ENCODE measurements at regions not wholly inside any gene's neighbourhood (a gene's known extent, or its start where the extent isn't known, plus 50 kb on each side); places are given as distances from the start of the nearest gene placed in this dataset.
A peak's percentile ranks its signal among the peaks of the same experiment; 100 is the strongest.
"Not testable (repeated sequence)": the region's sequence is repeated elsewhere in the genome, so short reads cannot be mapped to it uniquely, and the experiment has no call there.

DNA sequence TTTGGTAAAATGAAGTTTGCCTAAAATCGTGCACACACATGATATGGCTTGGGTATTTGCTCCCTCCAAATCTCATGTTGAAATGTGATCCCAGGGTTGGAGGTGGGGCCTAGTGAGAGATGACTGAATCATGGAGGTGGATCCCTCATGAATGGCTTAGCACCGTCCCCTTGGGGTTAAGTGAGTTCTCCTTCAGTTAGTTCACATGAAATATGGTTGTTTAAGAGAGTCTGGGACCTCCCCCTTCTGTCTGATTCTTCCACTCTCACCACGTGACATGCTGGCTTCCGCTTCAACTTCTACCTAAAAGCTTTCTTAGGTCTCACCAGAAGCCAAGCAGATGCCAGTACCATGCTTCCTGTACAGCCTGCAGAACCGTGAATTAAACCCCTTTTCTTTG lies 58.4 kb downstream of the SIPA1L2 start:
- ATAC-seq: no peak
- TF ChIP-seq ZFP30 (CRISPR knock-in tag; IDR thresholded peaks at IDR 0.05) (no peak), PPARA (CRISPR knock-in tag; IDR thresholded peaks at IDR 0.05; ENCODE audit: borderline replicate concordance) (no peak), ZNF70 (CRISPR knock-in tag; IDR thresholded peaks at IDR 0.05) (no peak), ISL1 (CRISPR knock-in tag; IDR thresholded peaks at IDR 0.05) (no peak), CSDC2 (CRISPR knock-in tag; IDR thresholded peaks at IDR 0.05) (no peak), TOX (CRISPR knock-in tag; IDR thresholded peaks at IDR 0.05; ENCODE audit: borderline replicate concordance) (no peak), ZNF8 (CRISPR knock-in tag; IDR thresholded peaks at IDR 0.05) (no peak)
- TF ChIP-seq, protein P1, sequence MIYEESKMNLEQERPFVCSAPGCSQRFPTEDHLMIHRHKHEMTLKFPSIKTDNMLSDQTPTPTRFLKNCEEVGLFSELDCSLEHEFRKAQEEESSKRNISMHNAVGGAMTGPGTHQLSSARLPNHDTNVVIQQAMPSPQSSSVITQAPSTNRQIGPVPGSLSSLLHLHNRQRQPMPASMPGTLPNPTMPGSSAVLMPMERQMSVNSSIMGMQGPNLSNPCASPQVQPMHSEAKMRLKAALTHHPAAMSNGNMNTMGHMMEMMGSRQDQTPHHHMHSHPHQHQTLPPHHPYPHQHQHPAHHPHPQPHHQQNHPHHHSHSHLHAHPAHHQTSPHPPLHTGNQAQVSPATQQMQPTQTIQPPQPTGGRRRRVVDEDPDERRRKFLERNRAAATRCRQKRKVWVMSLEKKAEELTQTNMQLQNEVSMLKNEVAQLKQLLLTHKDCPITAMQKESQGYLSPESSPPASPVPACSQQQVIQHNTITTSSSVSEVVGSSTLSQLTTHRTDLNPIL (CRISPR knock-in tag; IDR thresholded peaks at IDR 0.05; ENCODE audit: low read depth): no peak
- TF ChIP-seq, protein P2, sequence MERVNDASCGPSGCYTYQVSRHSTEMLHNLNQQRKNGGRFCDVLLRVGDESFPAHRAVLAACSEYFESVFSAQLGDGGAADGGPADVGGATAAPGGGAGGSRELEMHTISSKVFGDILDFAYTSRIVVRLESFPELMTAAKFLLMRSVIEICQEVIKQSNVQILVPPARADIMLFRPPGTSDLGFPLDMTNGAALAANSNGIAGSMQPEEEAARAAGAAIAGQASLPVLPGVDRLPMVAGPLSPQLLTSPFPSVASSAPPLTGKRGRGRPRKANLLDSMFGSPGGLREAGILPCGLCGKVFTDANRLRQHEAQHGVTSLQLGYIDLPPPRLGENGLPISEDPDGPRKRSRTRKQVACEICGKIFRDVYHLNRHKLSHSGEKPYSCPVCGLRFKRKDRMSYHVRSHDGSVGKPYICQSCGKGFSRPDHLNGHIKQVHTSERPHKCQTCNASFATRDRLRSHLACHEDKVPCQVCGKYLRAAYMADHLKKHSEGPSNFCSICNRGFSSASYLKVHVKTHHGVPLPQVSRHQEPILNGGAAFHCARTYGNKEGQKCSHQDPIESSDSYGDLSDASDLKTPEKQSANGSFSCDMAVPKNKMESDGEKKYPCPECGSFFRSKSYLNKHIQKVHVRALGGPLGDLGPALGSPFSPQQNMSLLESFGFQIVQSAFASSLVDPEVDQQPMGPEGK (CRISPR knock-in tag; IDR thresholded peaks at IDR 0.05; ENCODE audit: borderline replicate concordance): no peak
- TF ChIP-seq, protein P3, sequence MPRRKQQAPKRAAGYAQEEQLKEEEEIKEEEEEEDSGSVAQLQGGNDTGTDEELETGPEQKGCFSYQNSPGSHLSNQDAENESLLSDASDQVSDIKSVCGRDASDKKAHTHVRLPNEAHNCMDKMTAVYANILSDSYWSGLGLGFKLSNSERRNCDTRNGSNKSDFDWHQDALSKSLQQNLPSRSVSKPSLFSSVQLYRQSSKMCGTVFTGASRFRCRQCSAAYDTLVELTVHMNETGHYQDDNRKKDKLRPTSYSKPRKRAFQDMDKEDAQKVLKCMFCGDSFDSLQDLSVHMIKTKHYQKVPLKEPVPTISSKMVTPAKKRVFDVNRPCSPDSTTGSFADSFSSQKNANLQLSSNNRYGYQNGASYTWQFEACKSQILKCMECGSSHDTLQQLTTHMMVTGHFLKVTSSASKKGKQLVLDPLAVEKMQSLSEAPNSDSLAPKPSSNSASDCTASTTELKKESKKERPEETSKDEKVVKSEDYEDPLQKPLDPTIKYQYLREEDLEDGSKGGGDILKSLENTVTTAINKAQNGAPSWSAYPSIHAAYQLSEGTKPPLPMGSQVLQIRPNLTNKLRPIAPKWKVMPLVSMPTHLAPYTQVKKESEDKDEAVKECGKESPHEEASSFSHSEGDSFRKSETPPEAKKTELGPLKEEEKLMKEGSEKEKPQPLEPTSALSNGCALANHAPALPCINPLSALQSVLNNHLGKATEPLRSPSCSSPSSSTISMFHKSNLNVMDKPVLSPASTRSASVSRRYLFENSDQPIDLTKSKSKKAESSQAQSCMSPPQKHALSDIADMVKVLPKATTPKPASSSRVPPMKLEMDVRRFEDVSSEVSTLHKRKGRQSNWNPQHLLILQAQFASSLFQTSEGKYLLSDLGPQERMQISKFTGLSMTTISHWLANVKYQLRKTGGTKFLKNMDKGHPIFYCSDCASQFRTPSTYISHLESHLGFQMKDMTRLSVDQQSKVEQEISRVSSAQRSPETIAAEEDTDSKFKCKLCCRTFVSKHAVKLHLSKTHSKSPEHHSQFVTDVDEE (CRISPR knock-in tag; IDR thresholded peaks at IDR 0.05): no peak

DNA sequence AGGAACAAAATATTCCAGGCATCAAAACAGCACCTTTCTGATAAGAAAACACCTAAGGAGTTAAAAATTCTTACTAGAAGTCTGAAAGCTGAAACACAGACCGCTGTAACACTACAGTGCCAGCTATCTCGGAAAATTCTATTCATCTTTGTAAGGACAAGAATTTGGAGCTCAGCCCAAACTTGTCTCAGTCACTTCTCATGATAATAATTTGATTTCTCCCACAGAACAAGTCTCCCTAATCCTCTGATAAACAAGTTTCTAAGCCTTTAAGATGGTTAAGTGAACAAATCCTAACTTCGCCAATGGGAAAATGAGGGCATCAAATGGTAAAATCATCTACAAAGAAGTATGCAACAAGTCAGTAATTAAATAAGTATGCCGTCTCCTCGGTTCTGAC lies 59.9 kb downstream of the SIPA1L2 start:
- peak; percentile 65 for ATAC-seq

DNA sequence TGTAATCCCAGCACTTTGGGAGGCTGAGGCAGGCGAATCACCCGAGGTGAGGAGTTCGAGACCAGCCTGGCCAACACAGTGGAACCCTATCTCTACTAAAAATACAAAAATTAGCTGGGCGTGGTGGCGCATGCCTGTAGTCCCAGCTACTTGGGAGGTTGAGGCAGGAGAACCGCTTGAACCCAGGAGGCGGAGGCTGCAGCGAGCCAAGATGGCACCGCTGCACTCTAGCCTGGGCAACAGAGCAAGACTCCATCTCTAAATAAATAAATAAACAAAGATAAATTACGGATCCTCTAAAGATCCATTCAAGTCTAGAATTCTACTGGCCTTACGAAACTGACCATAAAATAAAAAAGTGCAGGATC lies 60.4 kb downstream of the SIPA1L2 start:
- ATAC-seq: not testable (repeated sequence)

More for the DNA sequence above, 59.9 kb downstream of the SIPA1L2 start:
- TF ChIP-seq, protein P3 (CRISPR knock-in tag; IDR thresholded peaks at IDR 0.05): no peak
- no peak for TF ChIP-seq ZC3H10 (CRISPR knock-in tag; IDR thresholded peaks at IDR 0.05)
- TF ChIP-seq SNAI2 (CRISPR knock-in tag; IDR thresholded peaks at IDR 0.05): no peak
- TF ChIP-seq OSR1 (CRISPR knock-in tag; IDR thresholded peaks at IDR 0.05): no peak
- no peak for TF ChIP-seq ESRRG (CRISPR knock-in tag; IDR thresholded peaks at IDR 0.05)
- TF ChIP-seq ISL1 (CRISPR knock-in tag; IDR thresholded peaks at IDR 0.05): peak; percentile 49
- no peak for TF ChIP-seq ZFP30 (CRISPR knock-in tag; IDR thresholded peaks at IDR 0.05)
- TF ChIP-seq RARB (CRISPR knock-in tag; IDR thresholded peaks at IDR 0.05): no peak

DNA sequence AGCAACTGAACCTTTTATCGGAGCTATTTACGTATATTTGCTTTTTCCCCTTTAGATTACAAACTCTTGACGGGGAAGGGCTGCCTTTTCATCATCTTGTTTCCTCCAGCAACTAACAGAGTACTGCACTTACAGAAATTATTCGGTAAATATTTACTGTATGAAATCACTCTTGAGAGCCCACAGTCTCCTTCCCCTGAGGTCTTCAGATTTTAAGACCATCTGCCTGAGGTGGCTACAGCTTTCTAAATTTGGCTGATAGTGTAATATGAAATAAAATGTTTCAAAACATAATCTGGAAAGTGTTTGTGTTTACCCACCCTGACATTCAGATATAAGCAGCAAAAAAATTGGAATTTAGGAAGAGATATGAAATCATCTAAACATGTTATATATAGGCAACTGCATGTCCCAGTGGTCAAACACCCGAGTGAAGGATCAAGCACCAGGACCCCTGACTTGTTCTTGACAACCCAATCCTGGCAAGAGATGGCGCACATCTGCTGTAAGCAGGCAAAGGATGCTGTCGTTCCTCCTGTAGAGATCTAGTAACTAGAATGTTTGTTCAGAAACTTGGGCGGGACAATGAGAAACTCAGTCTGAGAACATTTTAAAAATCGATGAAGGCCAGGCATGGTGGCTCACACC lies 60.9 kb downstream of the SIPA1L2 start:
- TF ChIP-seq PPARA (CRISPR knock-in tag; IDR thresholded peaks at IDR 0.05; ENCODE audit: borderline replicate concordance): no peak
- no peak for ATAC-seq

DNA sequence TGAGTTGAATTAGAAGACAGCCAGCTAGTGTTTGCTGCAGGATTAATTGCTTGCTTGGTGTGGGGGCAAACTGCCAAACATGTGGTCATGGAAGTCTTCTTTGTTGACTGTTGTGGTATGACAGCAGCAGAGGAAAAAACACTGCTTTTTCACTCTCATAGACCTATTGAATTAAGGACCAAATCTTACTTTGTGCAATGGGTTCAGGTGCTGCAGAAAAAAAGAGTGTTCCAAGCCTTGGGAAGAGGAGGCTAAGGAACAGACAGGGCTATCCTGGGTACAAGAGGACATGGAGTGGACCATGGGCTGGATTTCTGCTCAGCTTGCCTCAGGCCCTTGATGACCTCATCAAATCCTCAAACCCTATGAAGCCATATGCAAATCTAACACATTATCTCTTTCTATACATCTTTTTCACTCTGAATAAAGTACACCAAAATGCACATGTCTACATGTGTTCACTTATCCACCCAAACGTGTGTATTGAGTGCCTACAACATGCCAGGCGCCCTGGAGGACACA lies 61.5 kb downstream of the SIPA1L2 start:
- ATAC-seq: no peak
- TF ChIP-seq ZFP3 (CRISPR knock-in tag; IDR thresholded peaks at IDR 0.05): no peak
- TF ChIP-seq PPARA (CRISPR knock-in tag; IDR thresholded peaks at IDR 0.05; ENCODE audit: borderline replicate concordance): no peak
- TF ChIP-seq, protein P4, sequence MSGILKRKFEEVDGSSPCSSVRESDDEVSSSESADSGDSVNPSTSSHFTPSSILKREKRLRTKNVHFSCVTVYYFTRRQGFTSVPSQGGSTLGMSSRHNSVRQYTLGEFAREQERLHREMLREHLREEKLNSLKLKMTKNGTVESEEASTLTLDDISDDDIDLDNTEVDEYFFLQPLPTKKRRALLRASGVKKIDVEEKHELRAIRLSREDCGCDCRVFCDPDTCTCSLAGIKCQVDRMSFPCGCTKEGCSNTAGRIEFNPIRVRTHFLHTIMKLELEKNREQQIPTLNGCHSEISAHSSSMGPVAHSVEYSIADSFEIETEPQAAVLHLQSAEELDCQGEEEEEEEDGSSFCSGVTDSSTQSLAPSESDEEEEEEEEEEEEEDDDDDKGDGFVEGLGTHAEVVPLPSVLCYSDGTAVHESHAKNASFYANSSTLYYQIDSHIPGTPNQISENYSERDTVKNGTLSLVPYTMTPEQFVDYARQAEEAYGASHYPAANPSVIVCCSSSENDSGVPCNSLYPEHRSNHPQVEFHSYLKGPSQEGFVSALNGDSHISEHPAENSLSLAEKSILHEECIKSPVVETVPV (CRISPR knock-in tag; IDR thresholded peaks at IDR 0.05): no peak
- no peak for TF ChIP-seq ISL1 (CRISPR knock-in tag; IDR thresholded peaks at IDR 0.05)
- TF ChIP-seq BACH2 (CRISPR knock-in tag; IDR thresholded peaks at IDR 0.05; ENCODE audit: borderline replicate concordance): no peak
- TF ChIP-seq TOX (CRISPR knock-in tag; IDR thresholded peaks at IDR 0.05; ENCODE audit: borderline replicate concordance): no peak
- TF ChIP-seq TCF4 (CRISPR knock-in tag; IDR thresholded peaks at IDR 0.05; ENCODE audit: borderline replicate concordance): no peak
- TF ChIP-seq, protein P5, sequence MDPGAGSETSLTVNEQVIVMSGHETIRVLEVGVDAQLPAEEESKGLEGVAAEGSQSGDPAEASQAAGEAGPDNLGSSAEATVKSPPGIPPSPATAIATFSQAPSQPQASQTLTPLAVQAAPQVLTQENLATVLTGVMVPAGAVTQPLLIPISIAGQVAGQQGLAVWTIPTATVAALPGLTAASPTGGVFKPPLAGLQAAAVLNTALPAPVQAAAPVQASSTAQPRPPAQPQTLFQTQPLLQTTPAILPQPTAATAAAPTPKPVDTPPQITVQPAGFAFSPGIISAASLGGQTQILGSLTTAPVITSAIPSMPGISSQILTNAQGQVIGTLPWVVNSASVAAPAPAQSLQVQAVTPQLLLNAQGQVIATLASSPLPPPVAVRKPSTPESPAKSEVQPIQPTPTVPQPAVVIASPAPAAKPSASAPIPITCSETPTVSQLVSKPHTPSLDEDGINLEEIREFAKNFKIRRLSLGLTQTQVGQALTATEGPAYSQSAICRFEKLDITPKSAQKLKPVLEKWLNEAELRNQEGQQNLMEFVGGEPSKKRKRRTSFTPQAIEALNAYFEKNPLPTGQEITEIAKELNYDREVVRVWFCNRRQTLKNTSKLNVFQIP (CRISPR knock-in tag; IDR thresholded peaks at IDR 0.05; ENCODE audit: borderline replicate concordance, low read depth): no peak
- no peak for TF ChIP-seq ESRRG (CRISPR knock-in tag; IDR thresholded peaks at IDR 0.05)
- no peak for TF ChIP-seq RARB (CRISPR knock-in tag; IDR thresholded peaks at IDR 0.05)
